Astrocyte (in vitro differentiated cells and primary cell): ENCODE measurements at regions not wholly inside any gene's neighbourhood (a gene's known extent, or its start where the extent isn't known, plus 50 kb on each side); places are given as distances from the start of the nearest gene placed in this dataset.

Experiments used
- DNase-seq: peaks from one replicate; pipeline ENCODE4 v3.0.0-alpha.2; 2010; ENCODE audit warnings: low read depth
- FAIRE-seq: peaks from 2 replicates; lab custom pipeline; 2011; peaks lifted over from hg19 to GRCh38; lab: Jason Lieb, UNC
- H2AFZ ChIP-seq: 2 replicates; pipeline ENCODE4 v1.6.0; 2012; ENCODE audit warnings: low read depth, low read length, inconsistent platforms
- H3K27ac ChIP-seq: 2 replicates; pipeline ENCODE4 v1.5.1; 2011; ENCODE audit warnings: low read depth, low read length, inconsistent platforms
- H3K27me3 ChIP-seq: 2 replicates; pipeline ENCODE4 v1.6.0; 2011; ENCODE audit warnings: low read length, inconsistent platforms; ENCODE audit not compliant: insufficient read depth
- H3K36me3 ChIP-seq: 2 replicates; pipeline ENCODE4 v1.5.1; 2011; ENCODE audit warnings: low read length, inconsistent platforms; ENCODE audit not compliant: insufficient read depth
- H3K4me1 ChIP-seq: 2 replicates; pipeline ENCODE4 v1.5.1; 2011; ENCODE audit warnings: low read length, inconsistent platforms; ENCODE audit not compliant: insufficient read depth
- H3K4me2 ChIP-seq: 2 replicates; pipeline ENCODE4 v1.6.0; 2012; ENCODE audit warnings: low read length, inconsistent platforms
- H3K4me3 ChIP-seq: 2 replicates; pipeline ENCODE4 v1.5.1; 2011; ENCODE audit warnings: low read depth, mild to moderate bottlenecking, low read length, inconsistent platforms; ENCODE audit not compliant: insufficient read depth
- H3K79me2 ChIP-seq: 2 replicates; pipeline ENCODE4 v1.6.0; 2012; ENCODE audit warnings: mild to moderate bottlenecking, low read length, inconsistent platforms; ENCODE audit not compliant: insufficient read depth
- H3K9ac ChIP-seq: 2 replicates; pipeline ENCODE4 v1.6.0; 2012; ENCODE audit warnings: mild to moderate bottlenecking, low read length, inconsistent platforms
- H3K9me3 ChIP-seq: 2 replicates; pipeline ENCODE4 v1.5.1; 2012; ENCODE audit warnings: low read depth, mild to moderate bottlenecking, low read length, inconsistent platforms; ENCODE audit not compliant: insufficient read depth
- H4K20me1 ChIP-seq: 2 replicates; pipeline ENCODE4 v1.6.0; 2012; ENCODE audit warnings: low read length, inconsistent platforms; ENCODE audit not compliant: insufficient read depth
- H3K27ac Mint-ChIP-seq: one replicate; pipeline ENCODE4 v1.8.0; 2021; ENCODE audit warnings: mild to moderate bottlenecking, mixed read lengths; ENCODE audit not compliant: unreplicated experiment
- H3K27me3 Mint-ChIP-seq: one replicate; pipeline ENCODE4 v1.8.0; 2021; ENCODE audit warnings: low read depth, mixed read lengths; ENCODE audit not compliant: unreplicated experiment
- H3K36me3 Mint-ChIP-seq: one replicate; pipeline ENCODE4 v1.8.0; 2021; ENCODE audit warnings: low read depth, mixed read lengths; ENCODE audit not compliant: unreplicated experiment
- H3K4me1 Mint-ChIP-seq: one replicate; pipeline ENCODE4 v1.8.0; 2021; ENCODE audit warnings: low read depth, mixed read lengths; ENCODE audit not compliant: unreplicated experiment
- H3K4me3 Mint-ChIP-seq: one replicate; pipeline ENCODE4 v1.8.0; 2021; ENCODE audit warnings: mild to moderate bottlenecking, moderate library complexity, mixed read lengths; ENCODE audit not compliant: unreplicated experiment
- H3K9me3 Mint-ChIP-seq: one replicate; pipeline ENCODE4 v1.8.0; 2021; ENCODE audit warnings: mild to moderate bottlenecking, mixed read lengths; ENCODE audit not compliant: unreplicated experiment
- EZH2 ChIP-seq: IDR thresholded peaks from 2 replicates; pipeline ENCODE4 v1.6.1; 2012; ENCODE audit warnings: mild to moderate bottlenecking, low read length, inconsistent platforms; ENCODE audit not compliant: insufficient read depth
- TF ChIP-seq, protein P1 (sequence below): IDR thresholded peaks from 2 replicates; pipeline ENCODE4 v1.5.1; 2011; ENCODE audit warnings: low read depth, mild to moderate bottlenecking, inconsistent platforms, low read length, moderate library complexity; ENCODE audit not compliant: insufficient read depth

DNA sequence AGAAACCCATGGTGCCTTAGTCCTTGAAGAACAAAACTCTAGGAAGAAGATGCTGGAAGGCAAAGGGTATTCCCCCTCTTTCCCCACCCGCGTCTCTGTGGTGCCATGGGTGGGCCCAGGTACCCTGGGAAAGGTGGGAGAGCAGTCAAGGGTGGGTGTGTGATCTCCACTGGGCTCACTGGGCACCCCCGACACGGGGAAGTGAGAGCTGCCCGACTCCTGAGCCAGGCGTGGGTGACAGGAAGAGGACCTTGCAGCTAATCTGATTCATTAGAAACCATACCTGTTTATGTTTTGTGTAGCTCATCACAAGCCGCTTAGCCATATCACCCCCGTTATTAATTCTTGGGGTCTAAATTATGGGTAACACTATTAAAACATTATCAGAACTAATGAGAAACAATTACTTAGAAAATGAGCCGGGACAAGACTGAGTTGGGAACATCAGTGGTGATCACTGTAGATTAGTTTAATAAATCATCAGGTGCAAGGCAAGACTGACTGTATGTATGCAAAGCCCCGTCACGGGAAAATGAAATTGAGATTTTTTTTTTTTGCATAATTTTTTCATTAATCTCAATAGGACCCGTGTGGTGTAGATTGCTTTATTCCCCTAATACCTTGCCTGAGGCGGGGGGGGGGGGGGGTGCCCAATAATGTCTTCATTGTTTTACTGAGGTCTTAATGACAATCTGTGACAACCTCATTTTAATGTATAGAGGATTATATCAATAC, 77.3 kb downstream of the ZIC5 start:
- Mint-ChIP-seq H3K4me3 (no peak overlapping the region), H3K27me3 (peaks cover 82% of the 10 kb centered on the region), H3K9me3 (peaks cover 16% of the 10 kb centered on the region), H3K27ac (no peak overlapping the region), H3K4me1 (no peaks in the 10 kb centered on the region), H3K36me3 (peaks cover 5% of the 10 kb centered on the region)
- H3K4me1 ChIP-seq = peaks cover 6% of the 10 kb centered on the region
- no peaks in the 10 kb centered on the region for H3K9me3 ChIP-seq
- H4K20me1 ChIP-seq = no peaks in the 10 kb centered on the region
- no peak overlapping the region for H3K4me3 ChIP-seq
- DNase-seq (no peak), FAIRE-seq (no peak)
- peak overlapping the region; percentile 74 for H3K4me2 ChIP-seq
- H2AFZ ChIP-seq = no peak overlapping the region
- peaks cover 73% of the 10 kb centered on the region for H3K27me3 ChIP-seq
- H3K27ac ChIP-seq = no peak overlapping the region
- no peaks in the 10 kb centered on the region for H3K36me3 ChIP-seq
- H3K9ac ChIP-seq = no peak overlapping the region
- H3K79me2 ChIP-seq = no peaks in the 10 kb centered on the region
- TF ChIP-seq, protein P1, sequence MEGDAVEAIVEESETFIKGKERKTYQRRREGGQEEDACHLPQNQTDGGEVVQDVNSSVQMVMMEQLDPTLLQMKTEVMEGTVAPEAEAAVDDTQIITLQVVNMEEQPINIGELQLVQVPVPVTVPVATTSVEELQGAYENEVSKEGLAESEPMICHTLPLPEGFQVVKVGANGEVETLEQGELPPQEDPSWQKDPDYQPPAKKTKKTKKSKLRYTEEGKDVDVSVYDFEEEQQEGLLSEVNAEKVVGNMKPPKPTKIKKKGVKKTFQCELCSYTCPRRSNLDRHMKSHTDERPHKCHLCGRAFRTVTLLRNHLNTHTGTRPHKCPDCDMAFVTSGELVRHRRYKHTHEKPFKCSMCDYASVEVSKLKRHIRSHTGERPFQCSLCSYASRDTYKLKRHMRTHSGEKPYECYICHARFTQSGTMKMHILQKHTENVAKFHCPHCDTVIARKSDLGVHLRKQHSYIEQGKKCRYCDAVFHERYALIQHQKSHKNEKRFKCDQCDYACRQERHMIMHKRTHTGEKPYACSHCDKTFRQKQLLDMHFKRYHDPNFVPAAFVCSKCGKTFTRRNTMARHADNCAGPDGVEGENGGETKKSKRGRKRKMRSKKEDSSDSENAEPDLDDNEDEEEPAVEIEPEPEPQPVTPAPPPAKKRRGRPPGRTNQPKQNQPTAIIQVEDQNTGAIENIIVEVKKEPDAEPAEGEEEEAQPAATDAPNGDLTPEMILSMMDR = no peak
- TF ChIP-seq EZH2 = no peak

DNA sequence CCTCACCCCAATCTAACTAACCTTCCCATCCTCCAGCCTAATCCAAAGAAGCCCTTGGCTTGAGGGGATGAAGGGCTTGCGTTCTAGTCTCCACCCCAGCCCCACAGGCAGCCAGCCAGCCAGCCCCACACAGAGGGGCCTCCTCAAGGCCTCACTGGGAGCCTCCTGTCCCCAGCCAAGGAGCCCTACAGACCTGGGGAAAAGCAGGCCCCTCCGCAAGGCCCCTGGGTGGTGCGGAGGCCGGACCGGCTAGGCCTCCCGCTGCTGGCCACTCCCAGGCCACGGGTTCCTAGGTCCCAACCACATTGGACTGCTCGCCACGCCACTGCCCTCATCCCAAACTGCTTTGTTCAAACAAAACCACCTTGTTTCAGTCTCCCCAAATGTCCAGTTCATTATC, 78.0 kb downstream of the ZIC5 start:
- no peak overlapping the region for H3K4me3 ChIP-seq
- Mint-ChIP-seq H3K4me3 (no peak overlapping the region), H3K36me3 (peaks cover 5% of the 10 kb centered on the region), H3K27me3 (peaks cover 77% of the 10 kb centered on the region), H3K27ac (no peak overlapping the region), H3K4me1 (no peaks in the 10 kb centered on the region), H3K9me3 (peaks cover 16% of the 10 kb centered on the region)
- DNase-seq (no peak), FAIRE-seq (no peak)
- TF ChIP-seq EZH2 = peak; percentile 39
- TF ChIP-seq, protein P1 = no peak
- peaks cover 73% of the 10 kb centered on the region for H3K27me3 ChIP-seq
- H3K36me3 ChIP-seq = no peaks in the 10 kb centered on the region
- no peaks in the 10 kb centered on the region for H4K20me1 ChIP-seq
- no peak overlapping the region for H3K4me2 ChIP-seq
- H3K9ac ChIP-seq = no peak overlapping the region
- no peaks in the 10 kb centered on the region for H3K9me3 ChIP-seq
- H3K4me1 ChIP-seq = peaks cover 6% of the 10 kb centered on the region
- H3K27ac ChIP-seq = no peak overlapping the region
- no peak overlapping the region for H2AFZ ChIP-seq
- H3K79me2 ChIP-seq = no peaks in the 10 kb centered on the region

DNA sequence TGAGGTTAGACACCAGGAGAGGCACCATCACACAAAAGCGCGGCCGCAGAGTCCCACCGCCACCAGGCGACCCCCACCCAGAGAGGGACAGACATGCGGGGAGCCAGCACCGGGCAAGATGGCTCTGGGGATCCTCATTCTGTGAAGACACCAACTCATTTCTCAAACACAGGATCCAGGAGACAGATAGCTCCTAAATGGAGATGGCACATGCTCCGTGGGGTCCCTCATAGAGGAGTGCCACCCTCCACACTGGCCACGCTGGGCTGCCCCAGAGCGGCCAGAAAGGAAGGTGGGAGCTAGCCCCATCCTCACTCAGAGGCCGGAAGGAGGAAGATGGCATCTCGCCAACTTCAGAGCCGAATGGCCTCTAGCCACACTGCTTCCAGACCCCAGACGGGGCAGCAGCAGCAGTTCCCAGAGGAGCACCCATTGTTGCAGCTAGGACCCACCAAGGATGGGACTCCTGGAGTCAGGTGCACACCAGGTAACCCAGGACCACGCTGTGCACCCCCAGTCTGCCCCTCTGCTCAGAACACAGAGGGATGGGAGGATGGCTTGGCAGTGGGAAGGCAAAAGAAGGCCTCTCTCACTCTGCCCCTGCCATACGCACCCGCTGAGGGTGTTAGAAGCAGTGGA, 78.6 kb downstream of the ZIC5 start:
- peaks cover 71% of the 10 kb centered on the region for H3K27me3 Mint-ChIP-seq
- Histone ChIP-seq H2AFZ (peak overlapping the region; percentile 11), H3K9ac (no peak overlapping the region), H3K9me3 (no peaks in the 10 kb centered on the region), H3K4me1 (peaks cover 6% of the 10 kb centered on the region), H3K79me2 (no peaks in the 10 kb centered on the region), H3K36me3 (no peaks in the 10 kb centered on the region), H3K4me2 (peak overlapping the region; percentile 74), H3K27ac (no peak overlapping the region), H3K27me3 (peaks cover 68% of the 10 kb centered on the region), H3K4me3 (no peak overlapping the region), H4K20me1 (no peaks in the 10 kb centered on the region)
- no peaks in the 10 kb centered on the region for H3K4me1 Mint-ChIP-seq
- H3K36me3 Mint-ChIP-seq = peaks cover 5% of the 10 kb centered on the region
- TF ChIP-seq, protein P1 = no peak
- no peak for TF ChIP-seq EZH2
- no peak overlapping the region for H3K4me3 Mint-ChIP-seq
- DNase-seq (no peak), FAIRE-seq (no peak)
- peaks cover 16% of the 10 kb centered on the region for H3K9me3 Mint-ChIP-seq
- no peak overlapping the region for H3K27ac Mint-ChIP-seq
